ENCODE measurements at regions not wholly inside any gene's neighbourhood (a gene's known extent, or its start where the extent isn't known, plus 50 kb on each side); places are given as distances from the start of the nearest gene placed in this dataset.

- no peak for TF ChIP-seq PPARA (CRISPR knock-in tag; IDR thresholded peaks at IDR 0.05; ENCODE audit: borderline replicate concordance)
- TF ChIP-seq SNAI2 (CRISPR knock-in tag; IDR thresholded peaks at IDR 0.05), result no peak
These were observed 67.3 kb upstream of the FOXN2 start (continued) for GRCh38 chr2:48247206-48247605.

- TF ChIP-seq CSRNP3 (CRISPR knock-in tag; IDR thresholded peaks at IDR 0.05) (no peak), ZNF8 (CRISPR knock-in tag; IDR thresholded peaks at IDR 0.05) (no peak), ZFP3 (CRISPR knock-in tag; IDR thresholded peaks at IDR 0.05) (no peak), SNAI2 (CRISPR knock-in tag; IDR thresholded peaks at IDR 0.05) (no peak), TCF4 (CRISPR knock-in tag; IDR thresholded peaks at IDR 0.05; ENCODE audit: borderline replicate concordance) (no peak)
- ATAC-seq, result peak; percentile 96
These were observed 66.1 kb upstream of the FOXN2 start for GRCh38 chr2:48248251-48248933.

- ATAC-seq, result peak; percentile 77
- TF ChIP-seq PATZ1 (CRISPR knock-in tag; IDR thresholded peaks at IDR 0.05; ENCODE audit: borderline replicate concordance) (no peak), ZFP30 (CRISPR knock-in tag; IDR thresholded peaks at IDR 0.05) (no peak), RARB (CRISPR knock-in tag; IDR thresholded peaks at IDR 0.05) (no peak), ARNTL (CRISPR knock-in tag; IDR thresholded peaks at IDR 0.05; ENCODE audit: borderline replicate concordance, low read depth) (no peak), ZNF70 (CRISPR knock-in tag; IDR thresholded peaks at IDR 0.05) (no peak), GLIS3 (CRISPR knock-in tag; IDR thresholded peaks at IDR 0.05) (no peak), TSHZ2 (CRISPR knock-in tag; IDR thresholded peaks at IDR 0.05) (no peak), TCF4 (CRISPR knock-in tag; IDR thresholded peaks at IDR 0.05; ENCODE audit: borderline replicate concordance) (no peak), BACH2 (CRISPR knock-in tag; IDR thresholded peaks at IDR 0.05; ENCODE audit: borderline replicate concordance) (no peak)
These were observed 65.5 kb upstream of the FOXN2 start for GRCh38 chr2:48249025-48249424.

GRCh38 chr2:48249631-48250473, 64.6 kb upstream of the FOXN2 start:
- ATAC-seq, result peak; percentile 26; the same call in 2 of the 3 replicates

More at GRCh38 chr2:48249631-48250473, 64.6 kb upstream of the FOXN2 start:
- TF ChIP-seq ARNTL (CRISPR knock-in tag; IDR thresholded peaks at IDR 0.05; ENCODE audit: borderline replicate concordance, low read depth), result no peak
- TF ChIP-seq PATZ1 (CRISPR knock-in tag; IDR thresholded peaks at IDR 0.05; ENCODE audit: borderline replicate concordance), result no peak
- TF ChIP-seq ZFP3 (CRISPR knock-in tag; IDR thresholded peaks at IDR 0.05), result no peak
- no peak for TF ChIP-seq ZNF70 (CRISPR knock-in tag; IDR thresholded peaks at IDR 0.05)
- no peak for TF ChIP-seq SNAI2 (CRISPR knock-in tag; IDR thresholded peaks at IDR 0.05)
